GM18870 (cell line): ENCODE measurements at regions not wholly inside any gene's neighbourhood (a gene's known extent, or its start where the extent isn't known, plus 50 kb on each side); places are given as distances from the start of the nearest gene placed in this dataset.
"Not testable (repeated sequence)": the region's sequence is repeated elsewhere in the genome, so short reads cannot be mapped to it uniquely, and the experiment has no call there.

ENCODE experiments used
- ATAC-seq: cut with Tn5 transposase; IDR thresholded peaks from one replicate; pipeline ENCODE4 v1.9.1; 2021; ENCODE audit warnings: moderate library complexity; ENCODE audit not compliant: unreplicated experiment

GRCh38 chr11:21625982-21626381 lies 566.9 kb upstream of the ANO5 start:
- no peak for ATAC-seq

DNA sequence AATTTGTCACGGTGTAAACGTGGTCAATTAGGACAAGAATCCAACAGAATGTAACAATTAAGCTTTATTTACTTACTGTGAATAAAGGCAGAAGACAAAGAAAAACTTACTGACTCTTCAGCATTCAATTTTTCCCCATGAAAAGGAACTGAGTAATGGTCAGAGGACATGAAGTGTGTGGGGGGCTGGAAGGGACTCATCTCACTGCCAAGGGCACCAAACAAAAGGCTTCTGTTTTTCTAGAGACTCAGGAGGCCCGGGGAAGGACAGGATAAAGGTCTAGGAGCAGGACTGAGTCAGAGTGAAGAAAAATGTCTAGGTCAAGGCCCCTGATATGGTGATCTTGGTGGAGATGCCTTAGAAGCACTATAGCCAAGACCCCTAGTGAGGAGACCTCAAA lies 564.2 kb upstream of the ANO5 start:
- ATAC-seq: no peak

DNA sequence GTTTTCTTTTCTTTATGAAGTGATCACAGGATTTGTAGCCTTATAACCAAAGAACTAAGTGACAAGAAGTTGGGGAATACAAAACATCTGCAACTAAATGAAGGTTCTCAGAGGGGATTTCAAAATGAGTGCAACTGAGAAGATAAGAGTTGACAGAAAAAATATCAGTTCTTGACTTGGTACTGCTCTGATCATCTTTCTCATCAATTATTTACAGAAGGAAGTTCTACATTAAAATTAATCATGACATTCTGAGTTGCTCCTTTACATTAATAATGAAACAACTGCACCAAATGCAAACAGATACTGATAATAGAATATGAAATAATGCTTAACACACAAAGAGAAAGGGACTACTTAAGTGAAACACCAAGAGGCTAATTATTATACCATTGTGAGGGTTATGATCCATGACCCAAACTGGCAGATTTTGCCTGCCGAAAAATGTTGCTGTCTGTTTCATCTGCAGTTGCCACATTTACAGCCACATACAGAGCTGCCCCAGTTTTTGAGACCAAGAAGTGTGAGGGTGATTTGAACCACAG lies 561.9 kb upstream of the ANO5 start:
- peak; percentile 67 for ATAC-seq

DNA sequence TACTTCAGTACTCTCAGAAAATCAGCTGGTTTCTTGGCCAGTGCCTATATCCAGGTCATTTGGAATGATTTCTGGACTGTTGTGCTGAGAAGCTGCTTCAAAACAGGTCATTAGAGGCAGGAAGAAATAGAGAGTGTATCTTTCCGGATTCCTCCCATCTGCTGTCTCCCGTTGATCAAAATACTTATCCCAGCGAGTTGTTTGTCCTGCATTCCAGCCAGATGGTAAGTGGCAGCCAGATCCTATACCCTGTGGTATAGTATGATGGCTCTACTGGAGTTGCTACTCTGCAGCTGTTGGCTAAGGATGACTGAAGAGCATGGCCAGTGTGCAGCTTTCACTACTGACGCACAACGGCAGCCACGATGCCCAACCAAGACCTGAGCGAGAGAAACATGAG lies 560.9 kb upstream of the ANO5 start:
- ATAC-seq: no peak

GRCh38 chr11:21634491-21634890 lies 558.4 kb upstream of the ANO5 start:
- no peak for ATAC-seq

GRCh38 chr11:21634956-21635355 lies 557.9 kb upstream of the ANO5 start:
- ATAC-seq: no peak

DNA sequence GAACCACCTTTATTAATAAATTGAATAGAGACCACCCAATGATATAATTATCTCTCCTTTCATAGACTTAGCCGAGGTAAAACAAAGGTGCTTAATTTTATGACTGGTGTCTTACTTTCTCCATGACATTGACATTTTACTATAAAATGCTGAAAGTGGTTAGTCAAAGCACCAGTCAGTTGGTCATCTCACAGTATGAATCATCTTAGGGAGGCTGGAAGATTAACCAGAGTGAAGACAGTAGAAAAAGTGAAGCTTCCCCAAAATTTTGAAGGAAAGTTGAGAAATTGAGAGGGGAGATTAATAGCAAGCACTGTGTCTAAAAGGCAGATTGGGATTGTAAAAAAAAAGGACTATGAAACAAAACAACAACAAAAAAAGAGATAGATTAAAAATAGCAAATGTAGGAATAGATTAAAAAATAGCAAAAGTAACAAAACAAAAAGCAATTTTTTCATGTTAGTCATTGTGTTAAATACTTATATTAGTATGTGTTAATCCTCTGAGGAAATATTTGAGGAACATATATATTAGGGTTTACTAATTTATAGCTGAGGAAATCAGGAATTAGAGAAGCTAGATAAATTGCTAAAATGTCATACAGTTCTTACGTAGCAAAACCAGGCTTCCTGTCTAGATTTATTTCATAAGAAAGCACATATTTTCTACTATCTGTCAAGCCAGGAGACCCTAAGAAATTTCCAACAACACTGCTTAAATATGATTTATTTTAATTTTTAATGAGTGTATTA lies 557.3 kb upstream of the ANO5 start:
- ATAC-seq: peak; percentile 42

DNA sequence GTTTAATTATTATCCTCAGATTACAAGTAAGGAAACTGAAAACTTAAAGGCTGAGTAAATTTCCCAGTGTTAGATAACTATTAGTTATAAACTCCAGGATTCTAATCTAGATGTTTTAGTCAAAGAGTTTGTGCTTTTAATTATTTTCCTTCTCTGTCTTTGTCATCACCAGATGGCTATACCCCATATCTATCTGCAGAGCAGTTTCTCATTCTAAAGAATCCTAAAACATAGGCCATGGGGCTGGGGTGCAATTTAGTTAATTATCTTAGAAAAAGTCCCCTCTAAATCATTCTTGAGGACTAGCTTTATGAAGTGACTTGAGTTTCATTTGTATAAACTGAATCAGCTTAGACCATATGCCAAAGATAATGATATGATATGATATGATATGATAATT lies 556.3 kb upstream of the ANO5 start:
- no peak for ATAC-seq

DNA sequence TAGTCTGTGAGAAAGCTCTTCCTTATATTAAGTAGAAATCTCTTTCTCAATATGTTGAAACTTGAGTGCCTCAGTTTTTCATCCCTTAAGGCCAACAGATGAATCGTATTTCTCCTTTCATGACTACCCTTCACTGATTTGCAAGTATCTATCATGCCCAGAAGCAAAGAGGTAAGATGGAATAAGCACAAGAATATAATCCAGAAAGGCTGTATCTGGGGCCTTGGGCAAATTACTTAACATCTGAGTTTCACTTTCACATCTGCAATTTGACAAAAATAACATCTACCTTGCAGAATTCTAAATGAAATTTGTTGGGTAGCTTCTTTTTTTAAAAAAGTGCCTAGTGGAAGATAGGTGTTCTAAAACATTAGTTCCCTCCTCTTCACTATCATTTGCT lies 552.4 kb upstream of the ANO5 start:
- ATAC-seq: peak; percentile 69

DNA sequence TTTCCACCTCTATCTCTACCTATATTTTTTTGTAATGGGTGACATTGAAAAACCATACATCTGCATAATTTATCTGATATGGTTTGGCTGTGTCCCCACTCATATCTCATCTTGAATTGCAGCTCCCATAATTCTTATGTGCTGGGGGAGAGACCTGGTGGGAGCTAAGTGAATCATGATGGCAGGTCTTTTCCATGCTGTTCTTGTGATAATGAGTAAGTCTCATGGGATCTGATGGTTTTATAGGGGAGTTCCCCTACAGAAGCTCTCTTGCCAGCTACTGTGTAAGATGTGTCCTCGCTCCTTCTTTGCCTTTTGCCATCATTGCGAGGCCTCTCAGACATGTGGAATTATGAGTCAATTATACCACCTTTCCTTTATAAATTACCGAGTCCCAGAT lies 551.0 kb upstream of the ANO5 start:
- ATAC-seq: no peak

DNA sequence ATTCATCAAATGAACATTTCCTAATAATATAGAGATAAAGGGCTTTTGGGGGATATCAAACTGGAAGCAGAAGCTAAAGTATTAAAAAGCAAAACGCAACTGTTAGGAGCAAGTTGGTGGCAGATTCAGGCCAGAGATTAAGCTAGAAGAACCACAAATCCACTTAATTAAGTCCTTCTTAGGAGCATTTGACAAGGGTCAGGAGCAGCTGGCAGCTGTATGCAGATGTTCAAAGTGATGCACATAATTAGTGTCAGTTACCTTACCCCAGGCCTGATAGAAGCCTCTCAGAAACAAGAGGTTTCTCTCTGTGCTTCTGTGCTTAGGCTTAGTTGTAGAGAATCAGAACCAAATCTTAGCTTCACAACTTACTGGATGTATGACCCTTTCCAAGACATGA lies 546.5 kb upstream of the ANO5 start:
- ATAC-seq: no peak

DNA sequence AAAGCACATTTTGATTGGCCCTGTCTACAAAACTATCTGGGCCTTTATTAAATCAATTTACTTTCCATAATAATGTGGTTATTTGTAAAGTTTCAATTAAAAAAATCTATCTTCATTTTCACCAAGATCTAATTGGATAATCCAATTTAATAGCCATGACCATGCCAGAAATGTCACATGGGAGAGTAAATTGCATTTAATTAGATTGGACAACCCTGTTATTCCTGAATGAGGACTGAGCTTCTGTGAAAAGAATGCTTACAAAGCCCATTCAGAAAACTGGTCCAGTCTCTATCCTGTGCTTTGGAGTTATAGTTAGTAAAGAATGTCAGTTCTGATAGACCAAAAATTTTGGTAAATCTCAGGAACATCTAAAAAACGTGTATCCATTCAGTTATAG lies 541.9 kb upstream of the ANO5 start:
- no peak for ATAC-seq

- ATAC-seq: no peak
Observed at GRCh38 chr11:21653951-21654421, 538.9 kb upstream of the ANO5 start.

DNA sequence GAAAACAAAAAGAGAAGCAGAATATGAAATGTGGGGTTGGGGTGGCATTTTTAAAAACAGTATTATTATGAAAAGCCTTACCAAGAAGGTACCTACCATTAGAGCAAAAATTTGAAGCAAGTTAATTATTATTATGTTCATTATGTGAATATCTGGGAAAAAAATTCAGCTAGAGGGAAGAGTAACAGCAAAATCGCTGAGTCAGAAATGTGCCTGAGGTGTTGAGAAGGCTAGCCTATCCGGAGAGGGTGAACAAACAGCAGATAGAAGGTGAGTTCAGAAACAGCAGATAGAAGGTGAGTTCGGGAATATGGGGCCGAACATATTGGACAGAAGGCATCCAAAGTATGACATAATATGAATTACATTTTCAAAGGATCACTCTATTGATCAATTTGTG lies 536.8 kb upstream of the ANO5 start:
- no peak for ATAC-seq

- no peak for ATAC-seq
Observed at GRCh38 chr11:21658654-21659193, 534.2 kb upstream of the ANO5 start.

DNA sequence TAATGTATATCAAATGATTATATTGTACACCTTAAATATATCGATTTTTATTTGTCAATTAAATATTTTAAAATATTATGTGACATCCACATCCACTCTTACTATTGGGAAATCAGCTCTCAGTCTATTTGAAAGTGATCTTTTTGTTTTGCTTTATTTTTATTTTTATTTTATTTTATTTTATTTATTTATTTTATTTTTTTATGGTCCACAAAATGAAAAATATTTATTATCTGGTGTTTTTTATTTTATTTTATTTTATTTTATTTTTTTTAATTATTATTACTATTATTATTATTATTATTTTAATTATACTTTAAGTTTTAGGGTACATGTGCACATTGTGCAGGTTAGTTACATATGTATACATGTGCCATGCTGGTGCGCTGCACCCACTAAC lies 533.5 kb upstream of the ANO5 start:
- not testable (repeated sequence) for ATAC-seq

GRCh38 chr11:21659961-21660360 lies 532.9 kb upstream of the ANO5 start:
- ATAC-seq: no peak

DNA sequence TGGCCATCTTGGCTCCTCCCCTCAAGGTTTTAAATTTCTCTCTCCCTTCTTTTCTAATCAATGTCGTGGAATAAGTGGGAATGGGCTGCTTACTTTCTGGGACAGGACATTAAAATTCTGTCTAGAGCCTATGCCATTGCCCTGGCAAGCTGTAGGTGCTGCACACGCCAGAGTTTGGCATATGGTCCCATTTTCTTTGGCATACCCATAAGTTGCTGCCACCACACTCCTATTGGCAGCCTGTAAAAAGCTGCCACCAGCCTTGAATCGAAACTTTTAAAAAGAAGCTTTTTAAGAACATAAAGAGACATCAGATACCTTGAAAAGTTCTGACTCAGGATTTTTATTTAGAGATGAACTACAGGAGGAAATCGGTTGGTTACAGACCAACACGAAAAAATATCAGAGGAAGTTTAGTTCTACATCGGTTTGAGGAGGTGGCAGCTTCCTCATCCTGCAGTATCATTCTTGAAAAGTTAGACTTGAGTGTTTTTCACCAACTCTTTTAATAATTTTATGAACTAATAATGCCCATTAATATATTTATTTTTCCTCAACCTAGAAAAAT lies 517.8 kb upstream of the ANO5 start:
- no peak for ATAC-seq

- no peak for ATAC-seq
Observed at GRCh38 chr11:21687643-21688042, 505.2 kb upstream of the ANO5 start.

DNA sequence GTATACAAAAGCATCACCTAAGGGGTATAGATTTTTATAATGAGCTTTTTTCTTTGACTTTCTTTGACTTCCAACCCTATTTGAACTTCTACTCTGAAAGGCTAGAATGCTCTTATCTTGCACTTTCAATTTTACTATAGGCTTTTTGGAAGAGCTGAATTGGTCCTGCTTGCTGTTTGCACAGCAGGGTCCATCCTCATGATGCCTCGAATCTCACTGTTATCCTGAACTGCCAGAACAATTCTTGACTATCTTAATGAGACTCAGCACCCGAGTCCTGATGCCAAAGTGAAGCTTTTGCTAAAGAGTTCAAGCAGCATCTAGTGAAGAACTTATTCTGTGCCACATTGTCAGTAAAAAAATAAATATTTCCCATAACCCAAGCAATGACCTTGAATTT lies 488.3 kb upstream of the ANO5 start:
- ATAC-seq: no peak

- no peak for ATAC-seq
Observed at GRCh38 chr11:21707116-21707739, 485.7 kb upstream of the ANO5 start.

DNA sequence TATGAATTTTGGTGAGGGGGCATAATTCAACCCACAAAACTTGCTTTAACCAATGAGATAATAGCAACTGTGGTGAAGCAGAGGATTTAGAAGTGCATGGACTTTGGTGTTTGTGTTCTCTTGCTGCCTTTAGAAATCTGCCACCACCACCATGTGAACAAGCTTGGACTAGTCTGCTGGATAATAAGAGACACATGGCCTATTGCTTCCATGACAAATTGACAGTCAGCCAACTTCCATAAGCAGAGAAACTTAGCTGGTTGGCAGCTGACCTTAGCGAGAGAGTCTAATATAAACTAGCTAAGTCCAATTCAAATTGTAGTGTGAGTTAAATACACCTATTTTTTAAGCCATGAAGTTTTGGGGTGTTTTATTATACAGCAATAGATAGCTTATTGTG lies 482.1 kb upstream of the ANO5 start:
- no peak for ATAC-seq
